ENCODE measurements at regions not wholly inside any gene's neighbourhood (a gene's known extent, or its start where the extent isn't known, plus 50 kb on each side); places are given as distances from the start of the nearest gene placed in this dataset.

GRCh38 chr6:119543332-119543731 lies 193.8 kb upstream of the MAN1A1 start:
- no peaks in the 10 kb centered on the region for H4K20me1 ChIP-seq (ENCODE audit: control insufficient read depth, insufficient read depth, insufficient read length)
- H2BK120ac ChIP-seq (ENCODE audit: low read depth, low read length, poor library complexity, severe bottlenecking) = no peak overlapping the region
- no peak overlapping the region for H2BK12ac ChIP-seq (ENCODE audit: insufficient read length, low read depth, low read length)
- Mint-ChIP-seq H3K9me3 (no peaks in the 10 kb centered on the region; a peak in 1 of 5 replicates), H3K4me1 (peaks cover 7 to 10% of the 10 kb centered on the region in 2 experiments), H3K27ac (no peak overlapping the region), H3K27me3 (ENCODE audit: low read depth) (no peaks in the 10 kb centered on the region), H3K4me3 (no peak overlapping the region), H3K36me3 (ENCODE audit: insufficient read depth in 1 of 3, low read depth in 3 of 3) (no peaks in the 10 kb centered on the region; a peak in 1 of 7 replicates)
- H3K4me1 ChIP-seq (ENCODE audit: insufficient read depth, low read length) = peaks cover 4% of the 10 kb centered on the region; the same call in 1 of the 2 replicates
- no peaks in the 10 kb centered on the region for H3K27me3 ChIP-seq (ENCODE audit: insufficient read depth, low read length)
- no peak overlapping the region for H2AFZ ChIP-seq (ENCODE audit: low read length)
- H3K18ac ChIP-seq (ENCODE audit: insufficient read length, low read depth, low read length) = no peak overlapping the region
- no peaks in the 10 kb centered on the region for H3K23me2 ChIP-seq (ENCODE audit: insufficient read length, low read depth, low read length, poor library complexity, severe bottlenecking)
- no peaks in the 10 kb centered on the region for H3K9me3 ChIP-seq (ENCODE audit: control insufficient read depth, low read depth, low read length)
- no peak overlapping the region for H3K27ac ChIP-seq (ENCODE audit: insufficient read length, low read depth, low read length)
- H4K5ac ChIP-seq (ENCODE audit: insufficient read length, low read depth, low read length) = no peak overlapping the region
- H2BK5ac ChIP-seq (ENCODE audit: insufficient read length, low read length) = no peak overlapping the region
- no peak overlapping the region for H4K91ac ChIP-seq (ENCODE audit: insufficient read length, low read depth, low read length)
- no peaks in the 10 kb centered on the region for H3K79me2 ChIP-seq (ENCODE audit: insufficient read depth, low read length)
- TF ChIP-seq CTCF (conservative IDR thresholded peaks at IDR 0.05) = no peak
- H3K14ac ChIP-seq (ENCODE audit: insufficient read depth, low read length) = no peak overlapping the region
- no peak overlapping the region for H3K9ac ChIP-seq (ENCODE audit: extremely low read depth, insufficient read length, low read length)
- no CpG with 5 or more reads among the region's 2 CpGs for WGBS (ENCODE audit: extremely low coverage, insufficient read length, low lambda C conversion rate)
- H2AK5ac ChIP-seq (ENCODE audit: insufficient read length, low read length) = no peak overlapping the region
- DNase-seq = no peak
- H3K23ac ChIP-seq (ENCODE audit: insufficient read length, low read depth, low read length) = no peak overlapping the region
- no peak overlapping the region for H2BK20ac ChIP-seq (ENCODE audit: low read depth, low read length, poor library complexity, severe bottlenecking)
- no peaks in the 10 kb centered on the region for H3K79me1 ChIP-seq (ENCODE audit: insufficient read depth, low read depth, low read length, poor library complexity, severe bottlenecking)
- H3T11ph ChIP-seq (ENCODE audit: low read length) = no peak overlapping the region
- no peak overlapping the region for H2BK15ac ChIP-seq (ENCODE audit: low read depth, low read length)
- no peak overlapping the region for H3K56ac ChIP-seq (ENCODE audit: insufficient read length, low read depth, low read length)
- H4K8ac ChIP-seq (replicated peaks; ENCODE audit: insufficient read length, low read depth, low read length) = no peak overlapping the region
- no peak overlapping the region for H3K4ac ChIP-seq (ENCODE audit: low read depth, low read length)
- no peak overlapping the region for H3K4me2 ChIP-seq (ENCODE audit: insufficient read depth, insufficient read length, low read length)

Data from H9 (cell line).